Heart left ventricle (tissue), 16 donors: ENCODE measurements at regions not wholly inside any gene's neighbourhood (a gene's known extent, or its start where the extent isn't known, plus 50 kb on each side); places are given as distances from the start of the nearest gene placed in this dataset.

Experiments used
- ATAC-seq, 4 donors: fragments of 200-7000 bp; cut with Tn5 transposase; one replicate each; pipeline ENCODE4 v1.9.1; 2020 to 2022; ENCODE audit warnings: moderate library complexity in 4 of 4, mild to moderate bottlenecking in 3 of 4, moderate number of reproducible peaks in 1 of 4
- DNase-seq, 5 donors: peaks; one replicate each; pipeline ENCODE4 v3.0.0-alpha.2; 2020
- H3K27ac ChIP-seq, 12 donors: fragments of 200-600 bp; sonication (generic) in 4 of 12; one replicate each; pipeline versions ENCODE4 v1.5.0 to v1.8.0; 2016 to 2022; ENCODE audit warnings: mild to moderate bottlenecking in 2 of 12
- H3K27me3 ChIP-seq, 9 donors: fragments of 200-600 bp; sonication (generic) in 2 of 9; one replicate each; pipeline versions ENCODE4 v1.5.1 to v1.8.0; 2016 to 2022; ENCODE audit warnings: mild to moderate bottlenecking in 3 of 9
- H3K36me3 ChIP-seq, 9 donors: fragments of 200-600 bp; sonication (generic) in 2 of 9; one replicate each; pipeline versions ENCODE4 v1.5.0 to v1.8.0; 2018 to 2022; ENCODE audit warnings: mild to moderate bottlenecking in 2 of 9
- H3K4me1 ChIP-seq, 12 donors: fragments of 200-600 bp; sonication (generic) in 4 of 12; one replicate each; pipeline versions ENCODE4 v1.5.0 to v1.8.0; 2016 to 2022; ENCODE audit warnings: mild to moderate bottlenecking in 3 of 12
- H3K4me3 ChIP-seq, 12 donors: fragments of 200-600 bp; sonication (generic) in 4 of 12; one replicate each; pipeline versions ENCODE4 v1.5.0 to v1.8.0; 2017 to 2022; ENCODE audit warnings: mild to moderate bottlenecking in 9 of 12, moderate library complexity in 4 of 12
- H3K9me3 ChIP-seq, 12 donors: fragments of 200-600 bp; sonication (generic) in 4 of 12; one replicate each; pipeline versions ENCODE4 v1.5.0 to v1.8.0; 2016 to 2022; ENCODE audit warnings: mild to moderate bottlenecking in 1 of 12
- CTCF ChIP-seq, 12 donors: fragments of 200-600 bp; sonication (generic) in 4 of 12; IDR thresholded peaks; one replicate each; pipeline versions ENCODE4 v1.5.0 to v1.8.0; 2018 to 2022; ENCODE audit warnings: antibody characterized with exemption in 12 of 12, mild to moderate bottlenecking in 5 of 12
- POLR2A ChIP-seq, 2 donors: fragments of 450-650 bp; IDR thresholded peaks; one replicate each; pipeline ENCODE4 v1.6.1; 2017; ENCODE audit warnings: antibody characterized with exemption in 2 of 2, mild to moderate bottlenecking in 2 of 2, moderate library complexity in 2 of 2
- WGBS, 4 donors: extraction: QIAGEN DNeasy Blood & Tissue Kit in 2 of 4; methylation state at CpG; one replicate each; pipeline versions ENCODE4 v1.1.5 to v1.1.7; 2013 to 2018; 5-methylcytosine and 5-hydroxymethylcytosine counted together
- intact Hi-C, 10 donors: fragments of 100-400 bp; cut with DNase I; formaldehyde crosslinking; loops; one replicate each; pipeline versions ENCODE4 v1.11.1 to v1.14.2; 2022
- donor health status: ischemic (EF 13 %, LVEDD 7.1; RV severe dilation, severe dysfunction).
- donor health status: healthy with polysubstance abuse.
- donor health status: DM: no; HTN: yes; CAD: no.
- donor health status: DM: no; HTN: no; CAD: no.
- donor health status: ischemic (EF 25% LVEDD 6.9; RV normal size, moderate dysfunction).
- donor health status: ischemic (EF 25% LVEDD 5.7; RV mildly dilated, moderate dysfunction).
- donor health status: healthy.
- donor health status: DM: yes; HTN: yes; CAD: no.
- donor health status: ischemic (EF 35%, LVEDD 5.7; RV mildly dilated, moderate dysfunction).
- donor health status: nonischemic (EF 11% LVEDD 7.7; RV severe dilation, severe dysfunction).
- donor health status: DM: yes; HTN: yes; CAD: no.
- donor health status: PGD.
- donor health status: ischemic (EF 29% LVEDD 5.4; RV normal size, mild dysfunction).
- donor health status: nonischemic (EF 23%, LVEDD 6.1; RV moderate dilation, normal function).

- ATAC-seq: no peak
- no peak for DNase-seq
- peaks cover 0 to 12% (median 0%) of the 10 kb centered on the region in 12 donors for H3K4me1 ChIP-seq
- H3K4me3 ChIP-seq: no peak overlapping the region
- H3K27ac ChIP-seq: no peak overlapping the region
- TF ChIP-seq CTCF (IDR thresholded peaks at IDR 0.05) (no peak), POLR2A (IDR thresholded peaks at IDR 0.05) (no peak)
- H3K9me3 ChIP-seq: no peaks in the 10 kb centered on the region
- WGBS, 4 donors: 77 to 82% (median 79%) methylated on average over 8 of the region's 8 CpGs
- peaks cover 0 to 12% (median 0%) of the 10 kb centered on the region in 9 donors for H3K36me3 ChIP-seq
- intact Hi-C loops: no loop called here
- H3K27me3 ChIP-seq: no peaks in the 10 kb centered on the region
Observed at GRCh38 chr2:74052732-74053710, 68.3 kb downstream of the TET3 start.

DNA sequence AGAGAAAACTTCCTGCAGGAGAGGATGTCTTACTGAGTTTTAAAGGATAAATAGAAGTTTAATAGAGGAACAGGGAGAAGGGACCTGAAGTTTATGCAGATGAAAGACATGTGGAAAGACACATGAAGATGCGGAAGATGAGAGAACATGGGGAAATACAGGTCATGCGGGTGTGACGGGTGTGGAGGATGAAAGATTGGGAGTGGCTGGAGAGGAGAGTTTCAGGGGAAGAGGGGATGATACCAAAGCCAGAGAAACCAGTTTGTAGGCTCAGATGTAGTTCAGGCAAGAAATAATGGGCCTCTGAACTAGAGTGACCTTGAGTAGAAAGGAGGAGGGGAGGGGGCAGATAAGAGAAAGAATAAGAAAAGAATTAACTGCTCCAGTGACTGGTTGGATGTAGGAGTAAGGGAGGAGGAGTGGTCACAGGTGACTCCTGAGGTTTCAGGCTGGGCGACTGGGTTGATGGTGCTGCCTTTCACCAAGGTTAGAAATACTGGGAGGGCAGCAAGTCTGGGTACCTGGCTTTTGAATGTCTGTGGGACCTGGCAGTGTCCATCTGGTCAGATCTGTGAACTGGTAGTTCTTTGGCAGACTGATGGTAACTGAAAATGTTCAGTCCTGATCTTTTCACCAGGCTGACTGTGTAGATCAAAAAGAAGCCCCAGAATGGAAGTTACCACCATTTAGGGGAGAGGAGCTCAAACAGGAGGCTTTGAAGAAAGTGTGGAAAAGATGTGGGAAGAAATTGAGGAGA lies 69.4 kb downstream of the TET3 start:
- H3K4me1 ChIP-seq: peaks cover 0 to 12% (median 0%) of the 10 kb centered on the region in 12 donors
- H3K27ac ChIP-seq: no peak overlapping the region
- H3K27me3 ChIP-seq: no peaks in the 10 kb centered on the region
- no peak overlapping the region for H3K4me3 ChIP-seq
- intact Hi-C loops: no loop called here
- TF ChIP-seq CTCF (IDR thresholded peaks at IDR 0.05) (no peak), POLR2A (IDR thresholded peaks at IDR 0.05) (no peak)
- peaks cover 0 to 10% (median 0%) of the 10 kb centered on the region in 9 donors for H3K36me3 ChIP-seq
- 94 to 98% (median 96%) methylated on average over 4 of the region's 4 CpGs for WGBS, 4 donors
- DNase-seq (no peak), ATAC-seq (no peak)
- H3K9me3 ChIP-seq: no peaks in the 10 kb centered on the region

GRCh38 chr2:74059137-74059775 lies 74.5 kb downstream of the TET3 start:
- intact Hi-C loops: no loop called here
- TF ChIP-seq POLR2A (IDR thresholded peaks at IDR 0.05): no peak
- TF ChIP-seq CTCF (IDR thresholded peaks at IDR 0.05): no peak
- H3K27ac ChIP-seq: no peak overlapping the region

More at GRCh38 chr2:74059137-74059775, 74.5 kb downstream of the TET3 start:
- DNase-seq: no peak
- no peaks in the 10 kb centered on the region for H3K4me1 ChIP-seq
- peaks cover 0 to 10% (median 0%) of the 10 kb centered on the region in 9 donors for H3K36me3 ChIP-seq
- no peak for ATAC-seq
- H3K27me3 ChIP-seq: no peaks in the 10 kb centered on the region
- no peak overlapping the region for H3K4me3 ChIP-seq
- 98 to 99% (median 99%) methylated on average over 7 of the region's 7 CpGs for WGBS, 4 donors
- H3K9me3 ChIP-seq: no peaks in the 10 kb centered on the region
